IMR-90 (cell line): ENCODE measurements at regions not wholly inside any gene's neighbourhood (a gene's known extent, or its start where the extent isn't known, plus 50 kb on each side); places are given as distances from the start of the nearest gene placed in this dataset.

ENCODE experiments used
- ATAC-seq: fragments of 200-7000 bp; cut with Tn5 transposase; 2 replicates; pipeline ENCODE4 v1.9.1; 2020; ENCODE audit warnings: low read depth, mild to moderate bottlenecking, moderate library complexity
- BruUV-seq: library from RNA; stranded (reverse); fragments of 400-500 nt; replicated peaks from 2 replicates; lab custom pipeline; 2021; lab: Mats Ljungman, UMichigan
- CTCF ChIA-PET: fragments of 300-600 bp; formaldehyde crosslinking; extraction: SDS; loops from one replicate; lab custom pipeline; 2021; ENCODE audit warnings: antibody characterized with exemption; lab: Yijun Ruan, JAX
- POLR2A ChIA-PET: fragments of 300-600 bp; sonication (Branson Sonifier 250); formaldehyde crosslinking; loops from one replicate; lab custom pipeline; 2022; ENCODE audit warnings: antibody characterized with exemption; ENCODE audit not compliant: unreplicated experiment; lab: Charles Lee
- DNase-seq: peaks from one replicate; pipeline ENCODE4 v3.0.0; 2013
- H2AFZ ChIP-seq: replicated peaks from 2 replicates; pipeline ENCODE3; 2013; ENCODE audit warnings: low read length, mild to moderate bottlenecking; ENCODE audit not compliant: poor library complexity
- H2AK5ac ChIP-seq: 2 replicates; pipeline ENCODE4 v1.6.1; 2013; ENCODE audit warnings: low read depth, low read length, inconsistent platforms
- H2AK9ac ChIP-seq: replicated peaks from 2 replicates; pipeline ENCODE3; 2013; ENCODE audit warnings: mild to moderate bottlenecking, low read depth, low read length, moderate library complexity; ENCODE audit not compliant: poor library complexity
- H2BK120ac ChIP-seq: 2 replicates; pipeline ENCODE4 v1.6.1; 2013; ENCODE audit warnings: low read depth, low read length, inconsistent platforms
- H2BK15ac ChIP-seq: 3 replicates; pipeline ENCODE4 v1.6.1; 2013; ENCODE audit warnings: low read depth, low read length, inconsistent platforms
- H2BK20ac ChIP-seq: 2 replicates; pipeline ENCODE4 v1.6.1; 2013; ENCODE audit warnings: low read depth, mild to moderate bottlenecking, inconsistent platforms, low read length, moderate library complexity
- H2BK5ac ChIP-seq: 2 replicates; pipeline ENCODE4 v1.6.1; 2013; ENCODE audit warnings: mild to moderate bottlenecking, low read depth, low read length, inconsistent platforms; ENCODE audit not compliant: poor library complexity, severe bottlenecking
- H3K14ac ChIP-seq: replicated peaks from 2 replicates; pipeline ENCODE4 v1.6.1; 2013; ENCODE audit warnings: low read depth, low read length, inconsistent platforms
- H3K18ac ChIP-seq: 2 replicates; pipeline ENCODE4 v1.6.1; 2013; ENCODE audit warnings: low read depth, low read length, control low read depth
- H3K23ac ChIP-seq: 2 replicates; pipeline ENCODE4 v1.6.1; 2013; ENCODE audit warnings: low read depth, low read length, inconsistent platforms
- H3K27ac ChIP-seq: 2 replicates; pipeline ENCODE4 v1.5.1; 2013; ENCODE audit warnings: mild to moderate bottlenecking, control low read depth, low read length; ENCODE audit not compliant: insufficient read depth
- H3K27me3 ChIP-seq: 2 replicates; pipeline ENCODE4 v1.6.1; 2013; ENCODE audit warnings: low read length; ENCODE audit not compliant: control insufficient read depth, insufficient read depth
- H3K36me3 ChIP-seq: 2 replicates; pipeline ENCODE4 v1.6.1; 2013; ENCODE audit warnings: low read length, mixed read lengths; ENCODE audit not compliant: control insufficient read depth, insufficient read depth
- H3K4ac ChIP-seq: 2 replicates; pipeline ENCODE4 v1.6.1; 2013; ENCODE audit warnings: low read depth, low read length, inconsistent platforms
- H3K4me1 ChIP-seq: 2 replicates; pipeline ENCODE4 v1.6.1; 2013; ENCODE audit warnings: low read length, mixed read lengths; ENCODE audit not compliant: control insufficient read depth, insufficient read depth
- H3K4me2 ChIP-seq: 2 replicates; pipeline ENCODE4 v1.6.1; 2013; ENCODE audit warnings: low read depth, mild to moderate bottlenecking, control low read depth, low read length, moderate library complexity
- H3K4me3 ChIP-seq: 2 replicates; pipeline ENCODE4 v1.5.1; 2013; ENCODE audit warnings: low read depth, mild to moderate bottlenecking, control low read depth, low read length, moderate library complexity; ENCODE audit not compliant: insufficient read depth
- H3K56ac ChIP-seq: 2 replicates; pipeline ENCODE4 v1.6.1; 2013; ENCODE audit warnings: low read length, inconsistent platforms; ENCODE audit not compliant: insufficient read depth; ENCODE audit errors: extremely low read depth
- H3K79me1 ChIP-seq, 2 experiments: 2 replicates each; pipeline ENCODE4 v1.6.1; 2013; ENCODE audit warnings: low read length in 2 of 2, inconsistent platforms in 1 of 2, low read depth in 1 of 2
- H3K9ac ChIP-seq: 2 replicates; pipeline ENCODE4 v1.6.1; 2013; ENCODE audit warnings: low read depth, low read length, control low read depth
- H3K9me1 ChIP-seq: 2 replicates; pipeline ENCODE4 v1.6.1; 2013; ENCODE audit warnings: low read length, inconsistent platforms; ENCODE audit not compliant: insufficient read depth
- H3K9me3 ChIP-seq: 2 replicates; pipeline ENCODE4 v1.6.1; 2013; ENCODE audit warnings: low read length; ENCODE audit not compliant: control insufficient read depth, insufficient read depth
- H4K20me1 ChIP-seq: 2 replicates; pipeline ENCODE4 v1.6.1; 2013; ENCODE audit warnings: low read length, inconsistent platforms; ENCODE audit not compliant: insufficient read depth
- H4K5ac ChIP-seq: 2 replicates; pipeline ENCODE4 v1.6.1; 2013; ENCODE audit warnings: mild to moderate bottlenecking, low read depth, low read length, control low read depth
- H4K8ac ChIP-seq, 2 experiments: 2 replicates each; pipeline ENCODE4 v1.6.1; 2013; ENCODE audit warnings: low read depth in 2 of 2, low read length in 2 of 2, control low read depth in 1 of 2, inconsistent platforms in 1 of 2
- H4K91ac ChIP-seq: 2 replicates; pipeline ENCODE4 v1.6.1; 2013; ENCODE audit warnings: low read depth, low read length, inconsistent platforms; ENCODE audit not compliant: insufficient read depth
- ELK1 ChIP-seq: fragments of 150-350 bp; IDR thresholded peaks from 2 replicates; pipeline ENCODE4 v1.6.1; 2016; ENCODE audit warnings: low read depth, mild to moderate bottlenecking, low read length, moderate library complexity, borderline replicate concordance
- FOS ChIP-seq: fragments of 150-350 bp; IDR thresholded peaks from 2 replicates; pipeline ENCODE4 v1.6.1; 2016; ENCODE audit warnings: low read depth, low read length
- NFE2L2 ChIP-seq: fragments of 150-350 bp; IDR thresholded peaks from 2 replicates; pipeline ENCODE4 v1.6.1; 2016; ENCODE audit warnings: low read depth, mild to moderate bottlenecking, low read length
- POLR2A ChIP-seq: IDR thresholded peaks from 2 replicates; pipeline ENCODE4 v1.6.1; 2012; ENCODE audit warnings: mild to moderate bottlenecking, low read depth, low read length
- RCOR1 ChIP-seq: IDR thresholded peaks from 2 replicates; pipeline ENCODE4 v1.6.1; 2012; ENCODE audit warnings: mild to moderate bottlenecking, low read length, improper control_type of control experiment; ENCODE audit not compliant: insufficient replicate concordance
- WGBS, 2 experiments: methylation state at CpG; one replicate each; pipeline versions ENCODE4 v1.1.5 to v1.1.7; 2013; ENCODE audit warnings: missing lambda C conversion rate in 2 of 2; ENCODE audit not compliant: insufficient read length in 1 of 2; ENCODE audit errors: extremely low coverage in 2 of 2; 5-methylcytosine and 5-hydroxymethylcytosine counted together
- dilution Hi-C: fragments of 300-500 bp; cut with HindIII; formaldehyde crosslinking; loops from one replicate; pipeline ENCODE4 v1.14.3; 2018; ENCODE audit warnings: low sequenced_read_pairs; ENCODE audit not compliant: unreplicated experiment
- in situ Hi-C: fragments of 300-500 bp; cut with MboI; formaldehyde crosslinking; loops from 3 replicates; pipeline ENCODE4 v1.14.3; 2019; ENCODE audit warnings: low sequenced_read_pairs, inconsistent platforms, mixed read lengths
- intact Hi-C: fragments of 100-400 bp; cut with micrococcal nuclease; formaldehyde crosslinking; loops from 2 replicates; pipeline ENCODE4 v1.10.0; 2022

DNA sequence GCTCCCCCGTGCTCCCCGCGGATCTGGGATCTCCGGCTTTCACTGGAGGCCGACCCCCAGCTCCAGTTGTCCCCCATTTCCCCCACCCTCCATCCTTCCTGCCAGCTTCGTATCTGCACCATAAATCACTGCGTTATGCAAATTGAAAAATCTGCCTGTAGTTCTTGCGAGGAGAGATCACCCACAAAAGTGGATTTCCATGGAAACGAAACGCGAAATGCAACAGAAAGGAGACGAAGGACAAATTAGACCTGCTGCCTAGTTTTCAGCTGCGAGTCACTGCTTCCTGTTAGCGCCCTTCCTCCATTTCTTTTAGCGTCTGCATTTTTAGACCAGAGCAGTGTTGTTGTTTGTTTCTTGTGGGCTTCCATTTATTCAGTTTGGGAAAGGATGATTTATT, 127.1 kb upstream of the ATP10A start:
- intact Hi-C loops = no loop called here
- ATAC-seq = no peak

More for the DNA sequence above, 127.1 kb upstream of the ATP10A start:
- no peak overlapping the region for H3K18ac ChIP-seq
- H3K9ac ChIP-seq = no peak overlapping the region
- ChIA-PET CTCF (no interaction called here), POLR2A (no interaction called here)
- no peak overlapping the region for H3K14ac ChIP-seq
- no peak overlapping the region for H4K5ac ChIP-seq
- no peak overlapping the region for H2BK15ac ChIP-seq
- no peak overlapping the region for H2AFZ ChIP-seq
- no peak overlapping the region for H2BK5ac ChIP-seq
- no peaks in the 10 kb centered on the region for H3K79me1 ChIP-seq
- no TSS peak for BruUV-seq
- no peak overlapping the region for H2BK120ac ChIP-seq
- no peaks in the 10 kb centered on the region for H3K36me3 ChIP-seq
- TF ChIP-seq RCOR1 (no peak), ELK1 (no peak), POLR2A (no peak), NFE2L2 (no peak), FOS (no peak)
- H3K9me3 ChIP-seq = no peaks in the 10 kb centered on the region
- H4K91ac ChIP-seq = no peak overlapping the region
- no peak overlapping the region for H4K8ac ChIP-seq
- no peaks in the 10 kb centered on the region for H3K4me1 ChIP-seq
- H2AK5ac ChIP-seq = no peak overlapping the region
- no peak overlapping the region for H3K56ac ChIP-seq
- no peak overlapping the region for H3K4me3 ChIP-seq
- no peaks in the 10 kb centered on the region for H3K27me3 ChIP-seq
- in situ Hi-C loops (no loop called here), dilution Hi-C loops (no loop called here)
- no peak overlapping the region for H3K4ac ChIP-seq
- H3K4me2 ChIP-seq = no peak overlapping the region
- WGBS, 2 experiments = 92% methylated on average over 4 of the region's 15 CpGs; no CpG with 5 or more reads in 1 of the 2 experiments
- no peak for DNase-seq
- no peaks in the 10 kb centered on the region for H4K20me1 ChIP-seq
- no peaks in the 10 kb centered on the region for H3K9me1 ChIP-seq
- H2AK9ac ChIP-seq = no peak overlapping the region
- no peak overlapping the region for H3K23ac ChIP-seq
- no peak overlapping the region for H3K27ac ChIP-seq
- no peak overlapping the region for H2BK20ac ChIP-seq
